HepG2 (cell line): ENCODE measurements at regions not wholly inside any gene's neighbourhood (a gene's known extent, or its start where the extent isn't known, plus 50 kb on each side); places are given as distances from the start of the nearest gene placed in this dataset.
"Not testable (repeated sequence)": the region's sequence is repeated elsewhere in the genome, so short reads cannot be mapped to it uniquely, and the experiment has no call there.

Source experiments
- EP300 ChIP-seq, 3 experiments: sonication (generic) in 1 of 3; formaldehyde crosslinking in 1 of 3; IDR thresholded peaks; 2 replicates each; pipeline versions ENCODE4 v1.5.1 to v1.6.1; 2011 to 2020; ENCODE audit warnings: low read depth in 2 of 3, low read length in 2 of 3, borderline replicate concordance in 1 of 3, improper control_type of control experiment in 1 of 3, mild to moderate bottlenecking in 1 of 3, missing genetic modification reagents in 1 of 3, moderate library complexity in 1 of 3
- POLR2A ChIP-seq, 2 experiments: IDR thresholded peaks; 2 replicates each; pipeline ENCODE4 v1.6.1; 2011; ENCODE audit warnings: low read depth in 2 of 2, low read length in 2 of 2, mild to moderate bottlenecking in 1 of 2, moderate library complexity in 1 of 2; ENCODE audit not compliant: insufficient read depth in 1 of 2

- not testable (repeated sequence) for TF ChIP-seq POLR2A (IDR thresholded peaks at IDR 0.05; ENCODE audit: insufficient read depth in 1 of 2, low read depth in 2 of 2, low read length in 2 of 2); EP300 (IDR thresholded peaks at IDR 0.05; ENCODE audit: low read depth in 2 of 2, low read length in 2 of 2); EP300 (CRISPR knock-in tag; IDR thresholded peaks at IDR 0.05; ENCODE audit: borderline replicate concordance)
These were observed 85.8 kb upstream of the NOTCH2NLA start for GRCh38 chr1:146314449-146315246.
